ENCODE measurements at regions not wholly inside any gene's neighbourhood (a gene's known extent, or its start where the extent isn't known, plus 50 kb on each side); places are given as distances from the start of the nearest gene placed in this dataset.
A peak's percentile ranks its signal among the peaks of the same experiment; 100 is the strongest.

DNA sequence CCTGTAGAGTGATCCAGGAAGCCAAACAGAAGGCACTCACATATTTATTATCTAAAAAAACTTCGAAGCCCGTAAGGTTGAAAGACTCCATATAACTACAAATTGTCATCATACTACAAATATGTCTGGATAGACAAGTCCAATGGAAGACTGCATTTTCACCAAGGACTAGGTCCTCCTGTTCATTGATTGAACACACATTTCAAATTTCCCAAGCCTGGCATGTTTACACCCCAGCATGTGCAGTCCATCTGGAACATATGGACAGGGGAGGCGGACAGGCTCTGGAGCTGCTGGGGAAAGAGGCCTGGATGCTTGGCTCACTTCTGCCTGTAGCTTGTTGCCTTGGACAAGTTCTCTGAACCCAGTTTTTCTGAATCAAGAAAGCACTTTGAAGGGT lies 378.7 kb downstream of the ENC1 start:
- no peak for FAIRE-seq
- Histone ChIP-seq H3K27me3 (ENCODE audit: control insufficient read depth, insufficient read depth, low read length) (no peaks in the 10 kb centered on the region), H3K36me3 (ENCODE audit: control insufficient read depth, insufficient read depth, low read length) (no peaks in the 10 kb centered on the region), H3K4me3 (ENCODE audit: low read depth, low read length) (no peak overlapping the region)
- TF ChIP-seq, protein P1, sequence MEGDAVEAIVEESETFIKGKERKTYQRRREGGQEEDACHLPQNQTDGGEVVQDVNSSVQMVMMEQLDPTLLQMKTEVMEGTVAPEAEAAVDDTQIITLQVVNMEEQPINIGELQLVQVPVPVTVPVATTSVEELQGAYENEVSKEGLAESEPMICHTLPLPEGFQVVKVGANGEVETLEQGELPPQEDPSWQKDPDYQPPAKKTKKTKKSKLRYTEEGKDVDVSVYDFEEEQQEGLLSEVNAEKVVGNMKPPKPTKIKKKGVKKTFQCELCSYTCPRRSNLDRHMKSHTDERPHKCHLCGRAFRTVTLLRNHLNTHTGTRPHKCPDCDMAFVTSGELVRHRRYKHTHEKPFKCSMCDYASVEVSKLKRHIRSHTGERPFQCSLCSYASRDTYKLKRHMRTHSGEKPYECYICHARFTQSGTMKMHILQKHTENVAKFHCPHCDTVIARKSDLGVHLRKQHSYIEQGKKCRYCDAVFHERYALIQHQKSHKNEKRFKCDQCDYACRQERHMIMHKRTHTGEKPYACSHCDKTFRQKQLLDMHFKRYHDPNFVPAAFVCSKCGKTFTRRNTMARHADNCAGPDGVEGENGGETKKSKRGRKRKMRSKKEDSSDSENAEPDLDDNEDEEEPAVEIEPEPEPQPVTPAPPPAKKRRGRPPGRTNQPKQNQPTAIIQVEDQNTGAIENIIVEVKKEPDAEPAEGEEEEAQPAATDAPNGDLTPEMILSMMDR (IDR thresholded peaks at IDR 0.05; ENCODE audit: insufficient read depth, low read length, severe bottlenecking) = no peak
- DNase-seq (ENCODE audit: low read depth) = no peak

DNA sequence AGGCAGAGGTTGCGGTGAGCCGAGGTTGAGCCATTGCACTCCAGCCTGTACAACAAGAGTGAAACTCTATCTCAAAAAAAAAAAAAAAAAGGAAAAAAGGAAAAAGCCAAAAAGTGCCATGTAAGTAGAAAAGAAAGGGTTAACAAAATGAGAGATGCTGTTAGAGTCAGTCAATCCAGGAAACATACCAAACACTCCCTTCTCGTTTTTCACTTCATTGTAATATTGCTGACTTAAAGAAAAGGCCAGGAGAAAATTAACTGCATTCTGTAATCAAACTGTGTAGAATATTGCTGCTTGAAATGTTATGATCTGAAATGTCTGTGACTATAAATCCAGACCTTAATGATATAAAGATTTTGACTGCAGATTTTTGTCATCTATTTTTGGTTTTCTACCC lies 379.1 kb downstream of the ENC1 start:
- FAIRE-seq = no peak
- H3K27me3 ChIP-seq (ENCODE audit: control insufficient read depth, insufficient read depth, low read length) = no peaks in the 10 kb centered on the region
- TF ChIP-seq, protein P1 (IDR thresholded peaks at IDR 0.05; ENCODE audit: insufficient read depth, low read length, severe bottlenecking) = no peak

DNA sequence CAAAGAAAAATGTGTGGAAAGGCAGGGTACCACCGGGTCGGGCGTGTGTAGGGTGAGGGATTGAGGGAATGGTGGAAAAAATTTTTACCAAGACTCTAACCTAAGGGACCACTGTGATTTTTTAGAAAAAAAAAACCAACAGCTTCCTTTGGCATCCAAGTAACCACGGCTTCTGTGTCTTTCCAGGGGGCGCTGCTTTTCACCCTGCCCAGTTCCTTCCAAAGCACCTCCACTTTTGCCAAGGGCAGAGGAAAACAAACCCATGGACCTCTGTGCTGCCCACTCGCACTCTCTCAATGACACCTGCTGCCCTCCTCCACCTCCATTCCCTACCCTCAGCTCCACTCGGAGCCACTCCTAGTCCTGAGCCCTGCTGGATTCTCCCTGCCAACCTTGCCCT lies 381.0 kb downstream of the ENC1 start:
- FAIRE-seq = peak; percentile 60
- no peak overlapping the region for H3K4me3 ChIP-seq (ENCODE audit: low read depth, low read length)
- TF ChIP-seq, protein P1 (IDR thresholded peaks at IDR 0.05; ENCODE audit: insufficient read depth, low read length, severe bottlenecking) = no peak
- H3K36me3 ChIP-seq (ENCODE audit: control insufficient read depth, insufficient read depth, low read length) = no peaks in the 10 kb centered on the region
- no peaks in the 10 kb centered on the region for H3K27me3 ChIP-seq (ENCODE audit: control insufficient read depth, insufficient read depth, low read length)
- no peak for DNase-seq (ENCODE audit: low read depth)

More for the DNA sequence above, 379.1 kb downstream of the ENC1 start:
- Histone ChIP-seq H3K36me3 (ENCODE audit: control insufficient read depth, insufficient read depth, low read length) (no peaks in the 10 kb centered on the region), H3K4me3 (ENCODE audit: low read depth, low read length) (no peak overlapping the region)
- DNase-seq (ENCODE audit: low read depth) = no peak

DNA sequence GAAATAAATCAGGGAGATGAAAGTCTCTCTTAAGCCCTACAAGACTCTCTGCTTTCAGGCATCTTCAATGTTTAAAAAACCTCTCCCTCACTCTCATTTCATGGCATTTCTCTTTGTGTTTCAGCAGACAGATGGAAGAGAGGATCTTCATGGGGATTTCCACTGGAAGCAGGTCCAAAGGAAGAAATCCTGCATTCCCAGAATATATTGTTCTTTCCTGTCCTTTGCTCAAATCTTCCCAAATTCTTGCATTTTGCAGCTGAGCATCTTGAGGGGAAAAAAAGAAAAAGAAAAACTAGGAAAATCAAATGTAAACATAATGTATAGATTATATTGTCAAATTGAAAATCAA lies 382.2 kb downstream of the ENC1 start:
- DNase-seq (ENCODE audit: low read depth) (no peak), FAIRE-seq (no peak)
- TF ChIP-seq, protein P1 (IDR thresholded peaks at IDR 0.05; ENCODE audit: insufficient read depth, low read length, severe bottlenecking) = no peak
- H3K27me3 ChIP-seq (ENCODE audit: control insufficient read depth, insufficient read depth, low read length) = no peaks in the 10 kb centered on the region
- H3K4me3 ChIP-seq (ENCODE audit: low read depth, low read length) = no peak overlapping the region
- no peaks in the 10 kb centered on the region for H3K36me3 ChIP-seq (ENCODE audit: control insufficient read depth, insufficient read depth, low read length)

DNA sequence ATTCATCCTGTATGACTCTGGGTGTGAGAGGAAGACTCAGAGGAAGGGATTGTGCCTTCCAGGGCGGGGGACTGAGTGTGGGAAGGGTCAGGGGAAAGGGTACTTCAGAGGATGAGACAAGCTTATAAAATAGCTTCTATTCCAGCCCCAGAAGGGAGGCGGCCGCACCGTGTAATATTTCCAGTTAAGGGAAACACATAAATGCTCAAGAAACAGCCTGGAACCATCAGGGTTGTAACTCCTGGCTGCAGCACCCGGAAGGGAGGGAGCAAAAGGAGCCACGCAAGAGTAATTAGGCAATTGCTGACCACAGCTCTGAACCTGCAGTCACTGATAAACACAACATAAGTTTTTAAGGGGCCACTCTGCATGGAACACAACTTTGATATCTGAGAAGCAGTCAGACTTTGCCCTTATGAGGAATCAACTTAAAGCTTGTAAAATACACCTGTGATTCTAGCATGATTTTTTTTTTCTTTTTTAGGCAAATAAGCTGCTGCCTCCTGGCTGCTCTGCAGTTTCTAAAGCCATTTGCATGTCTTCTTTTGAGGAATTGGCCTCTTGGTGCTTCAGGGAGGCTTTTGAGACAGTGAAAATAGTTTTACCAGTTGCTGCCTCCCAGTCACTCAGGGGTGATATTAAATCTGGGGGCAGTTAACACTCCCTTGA lies 382.7 kb downstream of the ENC1 start:
- FAIRE-seq (peak; percentile 68), DNase-seq (ENCODE audit: low read depth) (peak; percentile 33)
- no peak overlapping the region for H3K4me3 ChIP-seq (ENCODE audit: low read depth, low read length)
- no peaks in the 10 kb centered on the region for H3K27me3 ChIP-seq (ENCODE audit: control insufficient read depth, insufficient read depth, low read length)
- no peaks in the 10 kb centered on the region for H3K36me3 ChIP-seq (ENCODE audit: control insufficient read depth, insufficient read depth, low read length)
- TF ChIP-seq, protein P1 (IDR thresholded peaks at IDR 0.05; ENCODE audit: insufficient read depth, low read length, severe bottlenecking) = no peak

DNA sequence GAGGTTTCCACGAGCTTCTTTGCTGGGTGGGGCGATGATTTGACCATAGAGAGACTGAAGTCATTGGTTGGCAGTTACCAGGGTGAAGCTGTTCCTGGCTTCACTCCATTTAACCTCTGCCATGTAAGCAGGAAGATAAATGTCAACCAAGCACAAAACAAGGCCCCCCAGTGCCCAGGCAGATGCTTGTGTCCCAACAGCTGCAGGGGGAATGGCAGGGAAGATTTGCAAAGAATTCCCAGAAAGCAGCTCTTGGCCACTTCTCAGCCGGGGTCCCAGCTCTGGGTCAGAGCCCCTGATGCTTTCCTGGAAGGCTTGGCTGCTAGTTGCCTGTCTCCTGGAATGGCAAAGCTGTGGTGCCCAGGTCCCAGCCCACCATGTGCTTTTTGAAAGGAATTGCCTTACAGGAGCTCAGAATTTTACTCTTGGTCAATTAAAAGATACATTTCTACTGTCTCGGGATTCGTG lies 383.4 kb downstream of the ENC1 start:
- no peak for FAIRE-seq
- Histone ChIP-seq H3K27me3 (ENCODE audit: control insufficient read depth, insufficient read depth, low read length) (no peaks in the 10 kb centered on the region), H3K4me3 (ENCODE audit: low read depth, low read length) (no peak overlapping the region), H3K36me3 (ENCODE audit: control insufficient read depth, insufficient read depth, low read length) (no peaks in the 10 kb centered on the region)
- TF ChIP-seq, protein P1 (IDR thresholded peaks at IDR 0.05; ENCODE audit: insufficient read depth, low read length, severe bottlenecking) = no peak
- no peak for DNase-seq (ENCODE audit: low read depth)

Data from bronchial epithelial cell (primary cell).